ENCODE measurements at regions not wholly inside any gene's neighbourhood (a gene's known extent, or its start where the extent isn't known, plus 50 kb on each side); places are given as distances from the start of the nearest gene placed in this dataset.

DNA sequence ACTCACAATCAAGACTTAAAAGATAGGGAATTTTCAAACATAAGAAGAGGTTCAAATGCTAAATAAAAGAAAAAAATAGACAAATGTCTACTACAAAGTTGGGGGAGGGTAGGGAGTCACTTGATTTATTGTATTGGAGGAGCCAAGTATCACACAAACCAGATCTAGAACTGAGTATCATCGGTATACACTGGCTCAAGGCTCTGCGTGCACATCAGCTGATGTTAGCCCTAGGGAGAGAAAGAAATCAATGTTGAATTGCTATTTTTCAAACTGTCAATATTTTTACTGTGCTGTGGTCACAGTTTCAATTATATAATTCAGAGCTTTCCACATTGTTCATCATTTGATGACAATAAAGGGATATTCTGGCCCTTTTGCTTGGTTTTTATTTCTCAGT is 54.9 kb upstream of the RXFP2 start:
- intact Hi-C loops (cut with micrococcal nuclease) = no loop called here

DNA sequence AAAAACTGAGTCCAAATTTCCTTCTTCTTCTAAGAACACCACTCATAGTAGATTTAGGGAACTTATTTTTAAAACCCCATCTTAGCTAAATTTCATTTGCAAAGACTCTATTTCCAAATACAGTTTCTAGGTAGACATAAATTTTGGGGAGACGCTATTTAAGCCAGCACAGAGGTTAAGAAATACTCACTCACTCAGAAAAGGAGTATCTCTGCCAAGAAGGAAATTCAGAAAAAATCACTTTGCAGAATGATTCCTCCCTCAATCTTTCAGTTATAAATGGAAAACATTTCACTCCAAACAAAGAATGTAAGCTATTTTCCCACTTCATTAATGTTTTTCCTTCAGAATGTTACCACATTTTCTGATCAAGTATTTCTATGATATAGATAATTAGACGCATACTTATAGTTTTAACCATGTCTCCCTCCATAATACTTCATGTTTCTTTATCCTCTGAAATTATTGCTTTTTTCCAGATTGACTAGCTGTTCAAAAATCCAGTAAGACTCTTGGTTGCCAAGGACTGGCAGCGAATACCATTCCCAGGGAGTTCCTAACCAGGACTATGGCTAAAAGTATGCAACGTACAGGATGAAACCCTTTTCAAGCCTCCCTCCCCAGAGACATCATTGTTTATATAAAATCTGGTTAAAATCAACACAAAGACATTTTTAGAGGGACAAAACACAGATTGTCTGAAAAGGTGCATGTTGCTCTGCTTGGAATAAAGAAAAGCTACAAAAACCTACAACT is 52.5 kb upstream of the RXFP2 start:
- intact Hi-C loops (cut with micrococcal nuclease) = no loop called here
